ENCODE measurements at regions not wholly inside any gene's neighbourhood (a gene's known extent, or its start where the extent isn't known, plus 50 kb on each side); places are given as distances from the start of the nearest gene placed in this dataset.

GRCh38 chr4:153948041-153948440 is 159.2 kb upstream of the SFRP2 start:
- no peak for TF ChIP-seq ARNTL (CRISPR knock-in tag; IDR thresholded peaks at IDR 0.05; ENCODE audit: borderline replicate concordance, low read depth)
- no peak for TF ChIP-seq ZNF565 (CRISPR knock-in tag; conservative IDR thresholded peaks at IDR 0.05; ENCODE audit: low read depth)
- TF ChIP-seq ISL1 (CRISPR knock-in tag; IDR thresholded peaks at IDR 0.05): no peak
- TF ChIP-seq ESRRG (CRISPR knock-in tag; IDR thresholded peaks at IDR 0.05): no peak
- no peak for TF ChIP-seq CSDC2 (CRISPR knock-in tag; IDR thresholded peaks at IDR 0.05)
- TF ChIP-seq OSR1 (CRISPR knock-in tag; IDR thresholded peaks at IDR 0.05): no peak
- no peak for TF ChIP-seq ZFP3 (CRISPR knock-in tag; IDR thresholded peaks at IDR 0.05)
- TF ChIP-seq PPARA (CRISPR knock-in tag; IDR thresholded peaks at IDR 0.05; ENCODE audit: borderline replicate concordance): no peak
- no peak for TF ChIP-seq POU6F1 (CRISPR knock-in tag; IDR thresholded peaks at IDR 0.05; ENCODE audit: borderline replicate concordance, low read depth)
- TF ChIP-seq SNAI2 (CRISPR knock-in tag; IDR thresholded peaks at IDR 0.05): no peak
- no peak for TF ChIP-seq TSHZ2 (CRISPR knock-in tag; IDR thresholded peaks at IDR 0.05)
- no peak for TF ChIP-seq ZFP30 (CRISPR knock-in tag; IDR thresholded peaks at IDR 0.05)
- TF ChIP-seq BACH2 (CRISPR knock-in tag; IDR thresholded peaks at IDR 0.05; ENCODE audit: borderline replicate concordance): no peak
- no peak for TF ChIP-seq ZC3H10 (CRISPR knock-in tag; IDR thresholded peaks at IDR 0.05)
- no peak for ATAC-seq

- TF ChIP-seq ZNF70 (CRISPR knock-in tag; IDR thresholded peaks at IDR 0.05) (no peak), ESRRG (CRISPR knock-in tag; IDR thresholded peaks at IDR 0.05) (no peak), OSR1 (CRISPR knock-in tag; IDR thresholded peaks at IDR 0.05) (no peak), ZC3H10 (CRISPR knock-in tag; IDR thresholded peaks at IDR 0.05) (no peak), ZFP30 (CRISPR knock-in tag; IDR thresholded peaks at IDR 0.05) (no peak), PPARA (CRISPR knock-in tag; IDR thresholded peaks at IDR 0.05; ENCODE audit: borderline replicate concordance) (no peak), TSHZ2 (CRISPR knock-in tag; IDR thresholded peaks at IDR 0.05) (no peak)
- no peak for ATAC-seq
Observed at GRCh38 chr4:153947124-153947523, 158.2 kb upstream of the SFRP2 start.

- TF ChIP-seq ZFP3 (CRISPR knock-in tag; IDR thresholded peaks at IDR 0.05) (no peak), TSHZ2 (CRISPR knock-in tag; IDR thresholded peaks at IDR 0.05) (no peak), RARB (CRISPR knock-in tag; IDR thresholded peaks at IDR 0.05) (no peak), GLIS3 (CRISPR knock-in tag; IDR thresholded peaks at IDR 0.05) (no peak), ESRRG (CRISPR knock-in tag; IDR thresholded peaks at IDR 0.05) (no peak), POU6F1 (CRISPR knock-in tag; IDR thresholded peaks at IDR 0.05; ENCODE audit: borderline replicate concordance, low read depth) (no peak), BACH2 (CRISPR knock-in tag; IDR thresholded peaks at IDR 0.05; ENCODE audit: borderline replicate concordance) (no peak), TOX (CRISPR knock-in tag; IDR thresholded peaks at IDR 0.05; ENCODE audit: borderline replicate concordance) (no peak), CSDC2 (CRISPR knock-in tag; IDR thresholded peaks at IDR 0.05) (no peak), ZNF8 (CRISPR knock-in tag; IDR thresholded peaks at IDR 0.05) (no peak)
- no peak for ATAC-seq
Observed at GRCh38 chr4:153945704-153946103, 156.8 kb upstream of the SFRP2 start.

Measured in SK-N-SH treated with all-trans-retinoic acid at 6 μM for 48 hours (cell line).